ENCODE measurements at regions not wholly inside any gene's neighbourhood (a gene's known extent, or its start where the extent isn't known, plus 50 kb on each side); places are given as distances from the start of the nearest gene placed in this dataset.

DNA sequence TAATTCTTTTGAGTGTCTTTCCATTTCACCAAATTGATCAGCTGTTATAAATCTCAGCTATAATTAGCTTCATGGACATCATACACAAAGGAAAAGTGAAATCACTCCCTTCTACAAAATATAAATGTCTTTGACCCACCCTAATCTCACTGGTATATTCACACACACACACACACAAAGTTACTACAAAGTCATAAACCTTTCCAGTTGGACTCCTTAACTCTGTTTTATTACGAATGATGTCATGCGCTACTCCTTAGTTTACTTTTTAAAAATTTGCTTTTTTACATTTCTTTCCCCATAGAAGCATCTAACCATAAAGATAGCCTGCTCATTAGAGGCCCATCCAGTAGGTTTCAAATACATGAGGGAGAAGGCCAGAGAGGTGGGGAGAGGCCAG, 103.0 kb downstream of the SLC30A10 start:
- no peak for TF ChIP-seq NFIC (IDR thresholded peaks at IDR 0.05)
- no peak for TF ChIP-seq FOXM1 (IDR thresholded peaks at IDR 0.05; ENCODE audit: borderline replicate concordance, low read depth)
- no peak for TF ChIP-seq EGR1 (IDR thresholded peaks at IDR 0.05)
- TF ChIP-seq RAD21 (IDR thresholded peaks at IDR 0.05; ENCODE audit: low read depth) = no peak
- no peak for TF ChIP-seq USF1 (IDR thresholded peaks at IDR 0.05)
- TF ChIP-seq MAX (IDR thresholded peaks at IDR 0.05) = no peak
- no peak for TF ChIP-seq TEAD4 (IDR thresholded peaks at IDR 0.05)
- TF ChIP-seq CREB1 (IDR thresholded peaks at IDR 0.05; ENCODE audit: low read depth) = no peak
- TF ChIP-seq TAF1 (IDR thresholded peaks at IDR 0.05; ENCODE audit: low read depth) = no peak
- no peak for TF ChIP-seq ZBTB7A (IDR thresholded peaks at IDR 0.05; ENCODE audit: low read depth)
- TF ChIP-seq YY1 (IDR thresholded peaks at IDR 0.05; ENCODE audit: low read depth) = no peak
- no peak for TF ChIP-seq CEBPB (IDR thresholded peaks at IDR 0.05)
- no peak for TF ChIP-seq EP300 (IDR thresholded peaks at IDR 0.05; ENCODE audit: borderline replicate concordance)
- TF ChIP-seq, protein P1, sequence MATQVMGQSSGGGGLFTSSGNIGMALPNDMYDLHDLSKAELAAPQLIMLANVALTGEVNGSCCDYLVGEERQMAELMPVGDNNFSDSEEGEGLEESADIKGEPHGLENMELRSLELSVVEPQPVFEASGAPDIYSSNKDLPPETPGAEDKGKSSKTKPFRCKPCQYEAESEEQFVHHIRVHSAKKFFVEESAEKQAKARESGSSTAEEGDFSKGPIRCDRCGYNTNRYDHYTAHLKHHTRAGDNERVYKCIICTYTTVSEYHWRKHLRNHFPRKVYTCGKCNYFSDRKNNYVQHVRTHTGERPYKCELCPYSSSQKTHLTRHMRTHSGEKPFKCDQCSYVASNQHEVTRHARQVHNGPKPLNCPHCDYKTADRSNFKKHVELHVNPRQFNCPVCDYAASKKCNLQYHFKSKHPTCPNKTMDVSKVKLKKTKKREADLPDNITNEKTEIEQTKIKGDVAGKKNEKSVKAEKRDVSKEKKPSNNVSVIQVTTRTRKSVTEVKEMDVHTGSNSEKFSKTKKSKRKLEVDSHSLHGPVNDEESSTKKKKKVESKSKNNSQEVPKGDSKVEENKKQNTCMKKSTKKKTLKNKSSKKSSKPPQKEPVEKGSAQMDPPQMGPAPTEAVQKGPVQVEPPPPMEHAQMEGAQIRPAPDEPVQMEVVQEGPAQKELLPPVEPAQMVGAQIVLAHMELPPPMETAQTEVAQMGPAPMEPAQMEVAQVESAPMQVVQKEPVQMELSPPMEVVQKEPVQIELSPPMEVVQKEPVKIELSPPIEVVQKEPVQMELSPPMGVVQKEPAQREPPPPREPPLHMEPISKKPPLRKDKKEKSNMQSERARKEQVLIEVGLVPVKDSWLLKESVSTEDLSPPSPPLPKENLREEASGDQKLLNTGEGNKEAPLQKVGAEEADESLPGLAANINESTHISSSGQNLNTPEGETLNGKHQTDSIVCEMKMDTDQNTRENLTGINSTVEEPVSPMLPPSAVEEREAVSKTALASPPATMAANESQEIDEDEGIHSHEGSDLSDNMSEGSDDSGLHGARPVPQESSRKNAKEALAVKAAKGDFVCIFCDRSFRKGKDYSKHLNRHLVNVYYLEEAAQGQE (IDR thresholded peaks at IDR 0.05; ENCODE audit: low read depth) = no peak
- TF ChIP-seq TCF12 (IDR thresholded peaks at IDR 0.05; ENCODE audit: low read depth) = no peak

- TF ChIP-seq NFIC (IDR thresholded peaks at IDR 0.05) = no peak
Observed at GRCh38 chr1:219824338-219824737, 104.0 kb downstream of the SLC30A10 start.

DNA sequence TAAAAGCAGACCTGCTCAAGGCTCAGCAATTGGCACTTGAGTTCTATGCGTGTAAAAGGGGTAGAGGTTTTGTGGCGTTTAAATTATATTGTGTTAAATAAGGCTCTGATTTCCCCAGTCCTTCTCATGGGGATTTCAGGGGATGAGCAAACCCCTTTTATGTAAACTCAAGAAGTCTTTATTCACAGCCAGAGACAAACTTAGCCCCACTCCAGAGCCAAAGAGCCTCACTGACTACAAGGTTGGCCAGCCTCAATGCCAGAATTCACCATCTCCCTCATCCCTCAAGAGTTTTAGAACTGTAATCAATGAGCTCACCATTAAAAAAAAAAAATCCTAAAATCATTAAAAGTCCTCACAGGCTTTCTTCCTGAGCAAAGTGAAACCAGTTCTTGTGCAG, 107.8 kb downstream of the SLC30A10 start:
- TF ChIP-seq USF1 (IDR thresholded peaks at IDR 0.05) (no peak), YY1 (IDR thresholded peaks at IDR 0.05; ENCODE audit: low read depth) (no peak)

- TF ChIP-seq EP300 (IDR thresholded peaks at IDR 0.05; ENCODE audit: borderline replicate concordance) = no peak
- no peak for TF ChIP-seq CEBPB (IDR thresholded peaks at IDR 0.05)
- TF ChIP-seq TCF12 (IDR thresholded peaks at IDR 0.05; ENCODE audit: low read depth) = no peak
- TF ChIP-seq YY1 (IDR thresholded peaks at IDR 0.05; ENCODE audit: low read depth) = no peak
- no peak for TF ChIP-seq TAF1 (IDR thresholded peaks at IDR 0.05; ENCODE audit: low read depth)
- no peak for TF ChIP-seq ZBTB7A (IDR thresholded peaks at IDR 0.05; ENCODE audit: low read depth)
- TF ChIP-seq TEAD4 (IDR thresholded peaks at IDR 0.05) = no peak
- TF ChIP-seq CREB1 (IDR thresholded peaks at IDR 0.05; ENCODE audit: low read depth) = no peak
Observed at GRCh38 chr1:219817914-219818313, 110.4 kb downstream of the SLC30A10 start.

DNA sequence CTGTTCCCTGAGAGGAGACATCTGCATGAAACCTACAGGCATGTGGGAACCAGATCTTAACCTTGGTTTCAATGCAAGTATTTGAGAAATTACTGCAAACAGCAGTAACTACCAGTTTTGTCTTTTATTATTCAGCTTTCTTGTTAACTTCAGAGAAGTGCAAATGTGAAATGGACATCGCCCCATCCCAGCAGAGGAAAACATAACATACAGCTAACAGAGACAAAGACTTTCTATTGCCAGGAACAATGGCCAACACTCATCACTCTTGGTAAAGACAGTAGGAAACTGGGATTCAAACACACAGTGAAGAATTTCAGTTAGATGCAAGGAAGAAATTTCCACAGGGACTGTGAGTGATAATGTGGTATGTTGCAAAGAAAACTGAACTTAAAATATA, 115.1 kb downstream of the SLC30A10 start:
- no peak for TF ChIP-seq NFIC (IDR thresholded peaks at IDR 0.05)
- TF ChIP-seq RAD21 (IDR thresholded peaks at IDR 0.05; ENCODE audit: low read depth) = no peak
- no peak for TF ChIP-seq MAX (IDR thresholded peaks at IDR 0.05)
- TF ChIP-seq ZBTB7A (IDR thresholded peaks at IDR 0.05; ENCODE audit: low read depth) = no peak
- TF ChIP-seq YY1 (IDR thresholded peaks at IDR 0.05; ENCODE audit: low read depth) = no peak
- TF ChIP-seq EGR1 (IDR thresholded peaks at IDR 0.05) = no peak
- TF ChIP-seq CEBPB (IDR thresholded peaks at IDR 0.05) = no peak
- TF ChIP-seq CREB1 (IDR thresholded peaks at IDR 0.05; ENCODE audit: low read depth) = no peak
- TF ChIP-seq, protein P1 (IDR thresholded peaks at IDR 0.05; ENCODE audit: low read depth) = no peak
- TF ChIP-seq TAF1 (IDR thresholded peaks at IDR 0.05; ENCODE audit: low read depth) = no peak
- TF ChIP-seq FOXM1 (IDR thresholded peaks at IDR 0.05; ENCODE audit: borderline replicate concordance, low read depth) = no peak
- no peak for TF ChIP-seq USF1 (IDR thresholded peaks at IDR 0.05)
- no peak for TF ChIP-seq TEAD4 (IDR thresholded peaks at IDR 0.05)
- TF ChIP-seq TCF12 (IDR thresholded peaks at IDR 0.05; ENCODE audit: low read depth) = no peak
- no peak for TF ChIP-seq EP300 (IDR thresholded peaks at IDR 0.05; ENCODE audit: borderline replicate concordance)

GRCh38 chr1:219812491-219813203, 115.7 kb downstream of the SLC30A10 start:
- TF ChIP-seq, protein P1 (IDR thresholded peaks at IDR 0.05; ENCODE audit: low read depth) = no peak
- TF ChIP-seq RAD21 (IDR thresholded peaks at IDR 0.05; ENCODE audit: low read depth) = peak; percentile 83
